Right lobe of liver (tissue), 6 donors: ENCODE measurements at regions not wholly inside any gene's neighbourhood (a gene's known extent, or its start where the extent isn't known, plus 50 kb on each side); places are given as distances from the start of the nearest gene placed in this dataset.

ENCODE experiments used
- ATAC-seq, 4 donors: fragments of 200-7000 bp; cut with Tn5 transposase; one replicate each; pipeline ENCODE4 v1.9.1; 2020; ENCODE audit warnings: mild to moderate bottlenecking in 4 of 4, moderate library complexity in 4 of 4
- DNase-seq, 3 donors: peaks; one replicate each; pipeline ENCODE4 v3.0.0-alpha.2; 2020
- H3K27ac ChIP-seq, 3 donors: fragments of 200-600 bp; one replicate each; pipeline ENCODE4 v1.8.0; 2022
- H3K27me3 ChIP-seq, 2 donors: fragments of 200-600 bp; one replicate each; pipeline ENCODE4 v1.8.0; 2022
- H3K36me3 ChIP-seq, 4 donors: fragments of 200-600 bp; sonication (generic) in 1 of 4; one replicate each; pipeline versions ENCODE4 v1.5.1 to v1.8.0; 2017 to 2022; ENCODE audit warnings: control low read depth in 1 of 4
- H3K4me1 ChIP-seq, 4 donors: fragments of 200-600 bp; sonication (generic) in 1 of 4; one replicate each; pipeline versions ENCODE4 v1.5.1 to v1.8.0; 2017 to 2022; ENCODE audit warnings: control low read depth in 1 of 4
- H3K4me3 ChIP-seq, 3 donors: fragments of 200-600 bp; one replicate each; pipeline ENCODE4 v1.8.0; 2022
- H3K9me3 ChIP-seq, 4 donors: fragments of 200-600 bp; sonication (generic) in 1 of 4; one replicate each; pipeline versions ENCODE4 v1.5.1 to v1.8.0; 2017 to 2022; ENCODE audit warnings: control low read depth in 1 of 4
- POLR2A ChIP-seq: fragments of 450-650 bp; IDR thresholded peaks from one replicate; pipeline ENCODE4 v1.6.1; 2017; ENCODE audit warnings: antibody characterized with exemption, mild to moderate bottlenecking
- whole genome bisulfite sequencing: methylation state at CpG from one replicate; pipeline ENCODE4 v1.1.6; 2018; ENCODE audit warnings: low coverage, low lambda C conversion rate; ENCODE audit not compliant: insufficient coverage; ENCODE audit errors: missing lambda C conversion rate; 5-methylcytosine and 5-hydroxymethylcytosine counted together
- intact Hi-C, 2 donors: fragments of 100-400 bp; cut with DNase I; formaldehyde crosslinking; loops; one replicate each; pipeline versions ENCODE4 v1.11.2 to v1.14.1; 2022
- TF ChIP-seq, protein P1 (sequence below), 4 donors: fragments of 200-600 bp in 3 of 4; fragments of 450-650 bp in 1 of 4; IDR thresholded peaks; one replicate each; pipeline versions ENCODE4 v1.5.1 to v1.8.0; 2016 to 2022; ENCODE audit warnings: antibody characterized with exemption in 4 of 4, mild to moderate bottlenecking in 2 of 4
- donor health status: DM: no; HTN: yes; CAD: no.
- donor health status: DM: no; HTN: no; CAD: no.
- donor health status: DM: no; HTN: no; CAD: no.
- donor health status: DM: no; HTN: yes; CAD: no.
- donor health status: DM: no; HTN: yes; CAD: no.

DNA sequence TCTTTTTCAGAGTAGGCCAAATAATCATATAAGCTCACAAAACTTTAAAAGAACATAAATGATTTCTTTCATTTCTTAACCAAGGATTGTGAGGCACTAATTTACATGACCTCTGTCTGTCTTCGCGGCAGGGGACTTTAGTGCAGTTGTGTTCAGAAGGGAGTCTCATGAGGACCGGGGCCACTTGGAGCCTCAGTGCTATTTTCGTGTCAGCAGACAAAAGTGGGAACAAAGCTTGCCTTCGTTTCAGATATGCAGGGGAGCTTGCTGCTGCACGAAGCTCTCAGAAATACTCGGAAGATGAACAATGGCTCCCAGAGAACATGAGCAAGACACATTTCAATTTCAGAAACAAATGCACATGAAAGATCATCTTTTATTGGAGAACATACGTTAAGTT, 497.0 kb downstream of the CDH26 start:
- no peak for DNase-seq
- no peaks in the 10 kb centered on the region for H3K27me3 ChIP-seq
- no peaks in the 10 kb centered on the region for H3K4me1 ChIP-seq
- H3K36me3 ChIP-seq: no peaks in the 10 kb centered on the region
- intact Hi-C loops: no loop called here
- no peaks in the 10 kb centered on the region for H3K9me3 ChIP-seq
- H3K4me3 ChIP-seq: no peak overlapping the region
- 67% methylated on average over 6 of the region's 8 CpGs for WGBS
- no peak overlapping the region for H3K27ac ChIP-seq
- no peak for TF ChIP-seq POLR2A
- TF ChIP-seq, protein P1, sequence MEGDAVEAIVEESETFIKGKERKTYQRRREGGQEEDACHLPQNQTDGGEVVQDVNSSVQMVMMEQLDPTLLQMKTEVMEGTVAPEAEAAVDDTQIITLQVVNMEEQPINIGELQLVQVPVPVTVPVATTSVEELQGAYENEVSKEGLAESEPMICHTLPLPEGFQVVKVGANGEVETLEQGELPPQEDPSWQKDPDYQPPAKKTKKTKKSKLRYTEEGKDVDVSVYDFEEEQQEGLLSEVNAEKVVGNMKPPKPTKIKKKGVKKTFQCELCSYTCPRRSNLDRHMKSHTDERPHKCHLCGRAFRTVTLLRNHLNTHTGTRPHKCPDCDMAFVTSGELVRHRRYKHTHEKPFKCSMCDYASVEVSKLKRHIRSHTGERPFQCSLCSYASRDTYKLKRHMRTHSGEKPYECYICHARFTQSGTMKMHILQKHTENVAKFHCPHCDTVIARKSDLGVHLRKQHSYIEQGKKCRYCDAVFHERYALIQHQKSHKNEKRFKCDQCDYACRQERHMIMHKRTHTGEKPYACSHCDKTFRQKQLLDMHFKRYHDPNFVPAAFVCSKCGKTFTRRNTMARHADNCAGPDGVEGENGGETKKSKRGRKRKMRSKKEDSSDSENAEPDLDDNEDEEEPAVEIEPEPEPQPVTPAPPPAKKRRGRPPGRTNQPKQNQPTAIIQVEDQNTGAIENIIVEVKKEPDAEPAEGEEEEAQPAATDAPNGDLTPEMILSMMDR (IDR thresholded peaks at IDR 0.05): no peak
- ATAC-seq: no peak

DNA sequence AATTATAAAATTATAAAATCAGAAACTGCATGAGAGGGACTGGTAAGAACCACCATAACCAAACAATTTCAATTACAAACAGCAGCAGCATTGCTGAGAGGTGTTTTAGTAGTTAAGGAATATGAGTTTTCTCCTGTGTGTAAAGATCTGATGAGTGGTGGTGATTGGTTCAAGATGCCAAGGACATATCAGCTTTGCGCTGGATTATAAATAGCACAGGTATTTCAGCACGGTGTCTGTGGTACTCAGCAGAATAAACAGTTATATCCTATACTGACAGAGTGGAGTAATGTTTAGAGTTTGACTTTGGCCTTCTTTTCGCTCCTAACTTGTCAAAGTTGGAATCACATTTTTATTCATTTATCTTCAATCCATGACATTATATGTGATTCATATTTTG, 501.0 kb downstream of the CDH26 start:
- ATAC-seq (no peak), DNase-seq (no peak)
- Histone ChIP-seq H3K27ac (no peak overlapping the region), H3K4me1 (no peaks in the 10 kb centered on the region), H3K27me3 (no peaks in the 10 kb centered on the region), H3K4me3 (no peak overlapping the region), H3K9me3 (no peaks in the 10 kb centered on the region), H3K36me3 (no peaks in the 10 kb centered on the region)
- 55% methylated on average over 3 of the region's 3 CpGs for WGBS
- intact Hi-C loops: no loop called here
- TF ChIP-seq, protein P1 (IDR thresholded peaks at IDR 0.05): no peak
- no peak for TF ChIP-seq POLR2A

DNA sequence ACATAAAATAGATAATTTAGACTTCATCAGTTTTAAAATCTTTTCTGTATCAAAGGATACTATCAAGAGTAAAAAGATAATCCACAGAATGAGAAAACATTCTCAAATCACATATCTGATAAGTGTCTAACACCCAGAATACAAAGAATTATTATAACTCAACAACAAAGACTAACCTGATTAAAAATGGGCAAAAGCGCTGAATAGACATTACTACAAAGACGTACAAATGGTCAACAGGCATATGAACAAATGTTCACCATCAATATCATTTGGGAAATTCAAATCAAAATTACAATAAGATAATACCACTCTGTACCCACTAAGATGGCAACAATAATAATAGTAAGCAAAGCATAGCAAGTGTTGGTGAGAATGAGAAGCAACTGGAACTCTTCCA, 503.8 kb downstream of the CDH26 start:
- no peak for ATAC-seq
- Histone ChIP-seq H3K9me3 (no peaks in the 10 kb centered on the region), H3K4me1 (no peaks in the 10 kb centered on the region), H3K36me3 (no peaks in the 10 kb centered on the region), H3K4me3 (no peak overlapping the region), H3K27me3 (no peaks in the 10 kb centered on the region), H3K27ac (no peak overlapping the region)
- intact Hi-C loops: no loop called here
- no peak for DNase-seq
- TF ChIP-seq, protein P1 (IDR thresholded peaks at IDR 0.05): no peak
- TF ChIP-seq POLR2A: no peak
- 59% methylated on average over 2 of the region's 2 CpGs for WGBS

DNA sequence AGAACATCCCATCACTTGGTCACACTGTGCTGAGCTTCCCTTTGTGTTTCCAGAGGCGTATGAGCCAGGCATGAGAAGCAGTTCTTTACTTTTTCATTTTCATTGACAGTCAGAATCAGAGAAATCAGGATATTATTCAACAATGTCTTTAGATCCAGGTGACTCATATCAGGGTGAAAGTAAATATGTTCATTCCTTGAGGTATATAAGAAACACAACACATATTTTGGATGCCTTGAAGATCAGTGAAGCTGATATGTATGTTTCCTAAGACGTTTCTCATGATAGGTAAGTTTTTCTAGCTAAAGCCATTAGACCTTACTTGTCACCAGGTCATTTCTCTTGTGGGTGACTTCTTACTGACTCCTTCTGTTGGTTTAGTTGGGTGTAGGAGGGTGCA, 505.6 kb downstream of the CDH26 start:
- Histone ChIP-seq H3K27me3 (no peaks in the 10 kb centered on the region), H3K27ac (no peak overlapping the region), H3K4me3 (no peak overlapping the region), H3K36me3 (no peaks in the 10 kb centered on the region), H3K4me1 (no peaks in the 10 kb centered on the region), H3K9me3 (no peaks in the 10 kb centered on the region)
- DNase-seq: no peak
- WGBS: 30% methylated on average over 2 of the region's 2 CpGs
- intact Hi-C loops: no loop called here
- no peak for ATAC-seq
- TF ChIP-seq POLR2A: no peak
- TF ChIP-seq, protein P1 (IDR thresholded peaks at IDR 0.05): no peak

DNA sequence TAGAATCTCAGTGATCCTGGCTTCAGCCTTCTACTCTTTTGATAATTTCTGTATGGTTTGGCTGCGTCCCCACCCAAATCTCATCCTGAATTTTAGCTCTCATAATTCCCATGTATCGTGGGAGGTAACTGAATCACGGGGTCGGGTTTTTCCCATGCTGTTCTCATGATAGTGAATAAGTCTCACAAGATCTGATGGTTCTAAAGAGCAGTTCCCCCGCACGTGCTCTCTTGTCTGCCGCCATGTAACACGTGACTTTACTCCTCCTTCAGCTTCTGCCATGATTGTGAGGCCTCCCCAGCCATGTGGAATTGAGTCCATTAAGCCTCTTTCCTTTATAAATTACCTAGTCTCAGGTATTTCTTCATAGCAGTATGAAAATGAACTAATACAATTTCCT, 507.2 kb downstream of the CDH26 start:
- no peak overlapping the region for H3K27ac ChIP-seq
- no peaks in the 10 kb centered on the region for H3K27me3 ChIP-seq
- intact Hi-C loops: no loop called here
- DNase-seq (no peak), ATAC-seq (no peak)
- no peaks in the 10 kb centered on the region for H3K9me3 ChIP-seq
- no peak overlapping the region for H3K4me3 ChIP-seq
- no peaks in the 10 kb centered on the region for H3K4me1 ChIP-seq
- no peak for TF ChIP-seq POLR2A
- TF ChIP-seq, protein P1 (IDR thresholded peaks at IDR 0.05): no peak
- H3K36me3 ChIP-seq: no peaks in the 10 kb centered on the region
- 65% methylated on average over 5 of the region's 8 CpGs for WGBS
